Activated CD8-positive, alpha-beta memory T cell treated with anti-CD3 and anti-CD28 coated beads for 1 hour (primary cell): ENCODE measurements at regions not wholly inside any gene's neighbourhood (a gene's known extent, or its start where the extent isn't known, plus 50 kb on each side); places are given as distances from the start of the nearest gene placed in this dataset.

Experiments
- DNase-seq, 2 donors: peaks; one replicate each; pipeline ENCODE4 v3.0.0-alpha.2; 2020; ENCODE audit warnings: low read depth in 1 of 2; ENCODE audit errors: extremely low read depth in 1 of 2

- DNase-seq, result no peak
Measured at GRCh38 chr9:126556560-126557250, 57.0 kb upstream of the LMX1B start.

GRCh38 chr9:126558051-126558665 lies 55.6 kb upstream of the LMX1B start:
- peak; percentile 31 to 50 for DNase-seq

- DNase-seq, result no peak
Measured at GRCh38 chr9:126559296-126559695, 54.4 kb upstream of the LMX1B start.

GRCh38 chr9:126561582-126561981 lies 52.1 kb upstream of the LMX1B start:
- DNase-seq, result no peak

- no peak for DNase-seq
Measured at GRCh38 chr9:126563556-126563955, 50.2 kb upstream of the LMX1B start.
